HCT116 (cell line): ENCODE measurements at regions not wholly inside any gene's neighbourhood (a gene's known extent, or its start where the extent isn't known, plus 50 kb on each side); places are given as distances from the start of the nearest gene placed in this dataset.

Source experiments
- CTCF ChIP-seq, 3 experiments: fragments of 200-600 bp in 1 of 3; sonication (generic) in 1 of 3; IDR thresholded peaks in 2 of 3; conservative IDR thresholded peaks in 1 of 3; 2 replicates each; pipeline ENCODE4 v1.5.1; 2012 to 2017; ENCODE audit warnings: low read depth in 2 of 3, low read length in 2 of 3, antibody characterized with exemption in 1 of 3, borderline replicate concordance in 1 of 3, control low read depth in 1 of 3, mild to moderate bottlenecking in 1 of 3, mixed read lengths in 1 of 3, mixed run types in 1 of 3, moderate library complexity in 1 of 3; ENCODE audit not compliant: insufficient read depth in 1 of 3
- TF ChIP-seq, protein P1 (sequence below): IDR thresholded peaks from 2 replicates; pipeline ENCODE4 v1.6.1; 2011; ENCODE audit warnings: mild to moderate bottlenecking, low read length, moderate library complexity; ENCODE audit not compliant: insufficient replicate concordance; ENCODE audit errors: extremely low read depth

DNA sequence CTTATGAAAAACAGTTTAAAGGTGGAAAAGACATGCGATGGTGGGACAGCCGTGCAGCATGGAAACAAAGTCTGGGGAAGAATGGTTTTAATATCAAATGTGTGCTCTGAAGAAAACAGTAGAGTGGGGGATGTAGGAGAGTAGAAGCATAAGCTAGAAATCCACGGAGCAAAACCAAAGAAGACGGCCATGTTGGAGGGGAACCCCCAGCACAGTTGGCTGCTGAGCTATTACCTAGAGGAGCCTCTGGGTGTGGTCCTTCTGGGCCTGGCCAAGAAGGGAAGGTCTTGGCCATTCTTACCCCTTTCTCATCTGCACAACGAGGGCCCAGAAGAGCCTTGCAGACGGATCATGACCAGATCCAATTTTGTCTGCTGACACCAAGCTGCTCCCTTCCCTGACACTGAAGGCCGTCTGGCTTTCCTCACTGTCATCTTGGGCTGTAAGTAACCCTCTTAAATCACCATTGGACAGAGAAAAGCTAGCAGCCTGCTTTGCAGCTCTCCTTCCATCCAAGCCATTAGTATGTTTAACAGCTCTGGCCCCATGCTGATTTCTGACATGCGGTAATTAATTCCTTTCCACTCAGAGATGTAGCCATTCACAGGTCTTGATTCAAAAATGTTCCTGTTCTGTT, 189.5 kb downstream of the SEC61B start:
- no peak for TF ChIP-seq CTCF (IDR thresholded peaks at IDR 0.05 in 2 of 3, conservative IDR thresholded peaks at IDR 0.05 in 1 of 3; ENCODE audit: borderline replicate concordance in 1 of 3, insufficient read depth in 1 of 3, low read depth in 2 of 3, low read length in 2 of 3)
- TF ChIP-seq, protein P1, sequence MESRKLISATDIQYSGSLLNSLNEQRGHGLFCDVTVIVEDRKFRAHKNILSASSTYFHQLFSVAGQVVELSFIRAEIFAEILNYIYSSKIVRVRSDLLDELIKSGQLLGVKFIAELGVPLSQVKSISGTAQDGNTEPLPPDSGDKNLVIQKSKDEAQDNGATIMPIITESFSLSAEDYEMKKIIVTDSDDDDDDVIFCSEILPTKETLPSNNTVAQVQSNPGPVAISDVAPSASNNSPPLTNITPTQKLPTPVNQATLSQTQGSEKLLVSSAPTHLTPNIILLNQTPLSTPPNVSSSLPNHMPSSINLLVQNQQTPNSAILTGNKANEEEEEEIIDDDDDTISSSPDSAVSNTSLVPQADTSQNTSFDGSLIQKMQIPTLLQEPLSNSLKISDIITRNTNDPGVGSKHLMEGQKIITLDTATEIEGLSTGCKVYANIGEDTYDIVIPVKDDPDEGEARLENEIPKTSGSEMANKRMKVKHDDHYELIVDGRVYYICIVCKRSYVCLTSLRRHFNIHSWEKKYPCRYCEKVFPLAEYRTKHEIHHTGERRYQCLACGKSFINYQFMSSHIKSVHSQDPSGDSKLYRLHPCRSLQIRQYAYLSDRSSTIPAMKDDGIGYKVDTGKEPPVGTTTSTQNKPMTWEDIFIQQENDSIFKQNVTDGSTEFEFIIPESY: no peak
